ENCODE measurements at regions not wholly inside any gene's neighbourhood (a gene's known extent, or its start where the extent isn't known, plus 50 kb on each side); places are given as distances from the start of the nearest gene placed in this dataset.

GRCh38 chr18:73485166-73485565, 617.4 kb upstream of the NETO1 start:
- TF ChIP-seq EZH2 (IDR thresholded peaks at IDR 0.05; ENCODE audit: borderline replicate concordance, control insufficient read depth, low read depth, low read length) (no peak), POLR2A (IDR thresholded peaks at IDR 0.05; ENCODE audit: low read depth, low read length) (no peak), CTCF (IDR thresholded peaks at IDR 0.05 in 2 of 3, conservative IDR thresholded peaks at IDR 0.05 in 1 of 3; ENCODE audit: control insufficient read depth in 2 of 3, extremely low read depth in 1 of 3, insufficient read depth in 1 of 3, low read depth in 3 of 3, low read length in 3 of 3) (no peak), ZNF622 (IDR thresholded peaks at IDR 0.05) (no peak), BRCA1 (IDR thresholded peaks at IDR 0.05; ENCODE audit: low read depth, low read length) (no peak), PML (IDR thresholded peaks at IDR 0.05; ENCODE audit: low read length) (no peak), KAT2A (conservative IDR thresholded peaks at IDR 0.05; ENCODE audit: control insufficient read depth, low read depth, low read length) (no peak), EP300 (IDR thresholded peaks at IDR 0.05; ENCODE audit: borderline replicate concordance in 1 of 2, control insufficient read depth in 1 of 2, low read depth in 2 of 2, low read length in 2 of 2) (no peak), SMAD1 (IDR thresholded peaks at IDR 0.05; ENCODE audit: low read depth, partially characterized antibody) (no peak)
